CD4-positive, alpha-beta T cell treated with Interleukin-2 at 100 ng/mL for 4 hours (primary cell): ENCODE measurements at regions not wholly inside any gene's neighbourhood (a gene's known extent, or its start where the extent isn't known, plus 50 kb on each side); places are given as distances from the start of the nearest gene placed in this dataset.
"Not testable (repeated sequence)": the region's sequence is repeated elsewhere in the genome, so short reads cannot be mapped to it uniquely, and the experiment has no call there.

ENCODE experiments used
- DNase-seq: peaks from one replicate; pipeline ENCODE4 v3.0.0-alpha.2; 2020; ENCODE audit warnings: low spot score

- DNase-seq, result no peak
Measured at GRCh38 chr15:93943586-93943985, 287.8 kb upstream of the MCTP2 start.

- DNase-seq, result no peak
Measured at GRCh38 chr15:93942269-93942694, 289.1 kb upstream of the MCTP2 start.

DNA sequence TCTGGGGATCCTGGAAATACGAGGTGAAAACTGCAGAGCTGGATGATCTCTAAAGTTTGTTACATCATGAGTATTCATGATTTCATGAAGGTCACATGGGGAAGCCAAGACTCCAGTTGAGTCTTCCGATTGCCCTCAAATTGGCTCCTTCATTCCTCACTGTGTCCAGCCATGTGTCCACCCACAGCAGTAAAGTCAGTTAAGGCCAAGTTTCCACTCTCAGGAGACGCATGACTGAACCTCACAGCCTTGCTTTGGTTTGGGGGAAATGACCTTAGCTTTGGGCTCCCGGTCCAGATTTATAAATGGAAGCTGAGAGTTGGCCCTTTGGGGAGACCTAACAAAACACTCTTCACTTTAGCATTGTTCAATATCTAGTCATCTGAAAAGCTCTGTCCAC lies 289.7 kb upstream of the MCTP2 start:
- no peak for DNase-seq

GRCh38 chr15:93940226-93940625 lies 291.1 kb upstream of the MCTP2 start:
- no peak for DNase-seq

DNA sequence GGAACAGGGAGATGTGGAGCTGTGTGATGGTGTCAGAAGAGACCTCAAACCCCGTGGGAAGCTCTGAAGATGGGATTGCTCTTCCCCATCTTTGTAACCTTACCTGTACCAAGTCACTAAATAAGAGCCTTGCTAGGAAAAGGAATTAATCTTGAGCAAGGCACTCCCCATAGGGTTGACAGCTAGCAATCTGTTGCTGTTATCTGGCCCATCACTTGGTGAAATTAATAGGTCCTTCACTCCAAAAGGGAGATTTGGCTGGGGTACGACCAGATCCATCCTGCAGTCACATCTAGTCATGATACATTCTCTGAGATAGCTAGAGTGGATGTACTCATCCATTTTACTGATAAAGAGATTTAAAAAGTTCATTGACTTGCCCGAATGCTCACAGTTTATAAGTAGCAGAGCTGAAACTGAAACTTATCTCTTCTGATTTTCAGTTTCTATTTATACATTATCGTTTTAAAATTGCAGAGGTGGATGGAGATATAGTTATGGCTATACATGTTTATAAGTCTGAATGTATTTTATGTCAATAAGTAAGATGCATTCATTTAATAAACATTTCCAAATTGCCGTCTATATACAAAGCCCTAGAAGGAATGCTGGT lies 299.1 kb upstream of the MCTP2 start:
- DNase-seq, result no peak

- no peak for DNase-seq
Measured at GRCh38 chr15:93929375-93930094, 301.8 kb upstream of the MCTP2 start.

DNA sequence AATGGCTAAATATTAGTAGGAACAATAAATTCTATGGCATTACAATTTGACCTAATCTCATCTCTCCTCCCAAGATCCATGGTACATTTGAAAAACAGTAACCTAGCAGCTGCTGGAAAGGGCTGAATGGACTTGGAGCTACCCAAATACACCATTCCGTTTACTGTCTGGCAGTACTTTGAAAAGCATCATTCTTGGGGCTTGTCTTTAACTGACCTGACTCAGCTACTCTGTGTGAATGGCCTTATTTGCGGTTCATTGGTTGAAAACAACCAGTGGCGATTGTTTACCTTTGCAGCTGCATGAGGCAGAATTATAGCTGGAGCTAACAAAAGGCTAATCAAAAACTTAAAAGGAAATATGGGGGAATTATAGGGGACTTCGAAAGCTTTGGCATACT lies 311.2 kb upstream of the MCTP2 start:
- DNase-seq, result no peak

GRCh38 chr15:93918801-93919200 lies 312.6 kb upstream of the MCTP2 start:
- DNase-seq, result not testable (repeated sequence)

DNA sequence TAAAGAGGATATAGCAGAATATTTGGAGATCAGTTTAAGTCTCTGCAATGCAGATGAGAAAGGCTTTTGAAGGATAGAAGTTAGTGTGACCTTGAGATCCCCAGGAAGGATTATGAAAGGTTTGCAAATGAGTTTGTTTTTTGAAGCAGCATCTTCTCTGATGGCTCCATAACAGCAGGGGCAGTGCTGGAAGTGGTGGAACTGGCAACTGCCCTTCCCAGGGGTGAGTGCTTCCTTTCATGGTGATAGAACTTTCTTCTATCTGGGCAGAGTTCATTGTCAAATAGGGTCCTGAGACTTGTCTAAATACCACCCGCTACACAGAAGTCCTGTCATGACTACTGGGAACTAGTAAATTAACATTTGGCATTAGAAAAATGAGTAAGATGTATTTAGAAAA lies 314.2 kb upstream of the MCTP2 start:
- DNase-seq, result no peak

DNA sequence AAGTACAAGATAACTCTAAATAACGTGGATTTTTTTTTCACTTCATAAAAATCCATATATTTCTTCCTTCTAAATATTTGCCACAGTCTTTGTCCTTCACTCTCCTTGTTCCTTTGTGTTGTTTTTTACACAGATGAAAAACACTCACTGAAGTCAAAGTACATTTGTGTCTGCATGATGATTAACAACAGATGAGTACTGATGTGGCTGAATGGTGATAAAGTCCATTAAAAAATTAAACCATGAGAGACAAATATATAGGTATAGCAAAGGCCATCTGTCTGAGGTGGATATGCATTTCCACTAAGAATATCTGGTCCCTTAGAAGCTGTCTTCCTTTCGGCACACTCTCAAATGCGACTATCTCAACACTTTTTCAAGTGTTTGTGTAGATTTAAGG lies 317.5 kb upstream of the MCTP2 start:
- DNase-seq, result no peak

- DNase-seq, result no peak
Measured at GRCh38 chr15:93913310-93913709, 318.1 kb upstream of the MCTP2 start.

- DNase-seq, result no peak
Measured at GRCh38 chr15:93900476-93901400, 330.6 kb upstream of the MCTP2 start.

DNA sequence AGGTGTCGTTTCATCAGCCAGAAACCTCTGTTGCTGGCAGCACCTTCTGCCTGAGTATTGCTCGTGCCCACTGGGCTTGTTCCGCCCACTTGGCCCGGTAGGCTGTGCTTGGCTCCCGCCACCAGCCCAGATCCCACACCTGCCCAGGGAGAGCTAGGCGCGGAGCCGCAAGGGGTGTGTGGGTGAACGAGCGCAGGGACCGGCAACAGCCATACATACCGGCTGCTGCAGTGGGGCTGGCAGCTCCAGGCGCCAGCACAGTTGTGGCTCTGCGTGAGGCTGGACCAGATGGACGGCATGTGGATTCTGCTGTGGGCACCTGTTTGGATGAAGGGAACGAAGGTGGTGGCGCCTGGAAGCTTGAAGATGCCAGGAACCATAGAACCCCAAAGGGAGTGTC lies 331.5 kb upstream of the MCTP2 start:
- DNase-seq, result no peak

DNA sequence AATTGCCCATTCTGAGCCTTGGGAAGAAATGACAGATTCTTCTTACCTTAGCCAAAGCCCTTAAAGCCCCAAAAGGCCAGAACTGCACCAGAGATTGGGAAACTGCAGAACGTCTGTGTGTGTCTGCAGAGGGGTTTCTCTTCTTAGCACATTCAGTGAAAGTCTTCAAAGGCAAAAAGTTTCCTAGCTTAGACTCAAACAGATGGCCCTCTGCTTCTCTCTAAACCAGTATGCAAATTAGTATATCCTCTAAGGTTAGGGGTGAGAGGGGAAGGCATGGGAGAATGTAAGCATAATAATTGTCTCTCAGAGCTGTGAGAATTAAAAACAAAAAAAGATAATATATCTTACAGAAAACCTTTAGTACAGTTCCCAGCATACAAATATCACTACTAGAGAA lies 334.0 kb upstream of the MCTP2 start:
- DNase-seq, result no peak

DNA sequence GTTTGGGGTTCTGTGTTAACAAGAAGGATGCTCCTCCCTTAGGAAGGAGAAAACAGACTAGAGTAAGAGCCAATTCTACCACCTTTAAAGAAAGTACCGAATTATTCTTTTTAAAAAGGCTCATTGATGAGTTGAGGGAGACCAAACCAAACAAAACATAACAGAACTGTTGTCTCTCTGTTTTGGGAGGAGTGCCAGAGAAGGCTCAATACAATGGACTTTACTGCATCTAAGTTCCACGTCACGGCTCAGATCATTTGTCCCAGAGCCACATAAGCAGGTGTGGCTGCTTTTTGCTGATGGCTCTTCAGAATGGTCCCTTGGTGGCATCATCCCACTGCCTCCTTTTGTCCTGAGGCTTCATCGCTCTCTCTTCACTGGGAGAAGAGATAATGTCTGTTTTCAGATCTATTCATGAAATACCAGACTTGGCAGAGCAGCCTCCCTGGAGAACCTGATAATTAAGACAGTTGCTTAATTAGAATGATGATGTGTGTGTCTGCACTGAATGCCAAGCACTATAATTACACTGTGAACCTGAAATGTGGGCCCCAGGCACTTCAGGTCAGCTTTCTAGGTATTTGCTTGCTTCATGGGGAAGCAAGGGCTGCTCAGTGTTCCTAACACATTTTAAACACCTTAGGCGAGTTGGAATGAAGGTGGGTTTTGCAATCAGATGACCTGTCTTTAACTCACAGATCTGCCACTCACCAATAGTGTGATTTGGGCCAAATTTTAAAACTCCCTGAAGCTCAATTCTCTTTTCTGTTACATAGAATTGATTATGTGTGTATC lies 335.2 kb upstream of the MCTP2 start:
- no peak for DNase-seq

DNA sequence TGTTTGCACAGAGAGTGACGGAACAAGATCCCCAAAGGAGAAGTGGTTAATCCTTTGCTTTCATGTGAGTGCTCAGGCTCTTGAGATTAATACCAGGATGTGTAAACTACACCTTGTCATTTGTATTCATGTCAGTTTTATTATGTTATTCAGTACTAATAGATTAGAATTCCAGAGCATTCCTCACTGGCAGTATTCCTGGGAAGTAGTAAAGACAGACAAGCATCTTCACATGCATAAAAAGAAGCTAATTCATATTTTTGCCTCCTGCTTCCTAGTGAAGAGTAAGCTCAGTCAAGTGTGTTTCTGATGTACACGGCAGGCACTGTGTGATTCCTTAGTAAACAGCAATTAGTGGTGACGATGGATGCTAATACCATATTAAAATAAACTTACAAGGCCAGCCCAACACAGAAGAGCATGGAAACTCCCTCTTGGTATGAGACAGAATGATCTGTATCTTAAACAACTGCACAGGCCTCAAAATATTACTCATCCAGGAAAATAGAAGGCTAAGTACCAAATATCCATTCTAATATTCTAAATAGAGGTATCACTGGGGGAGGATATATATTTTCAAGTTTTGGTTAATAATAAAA lies 336.8 kb upstream of the MCTP2 start:
- DNase-seq, result no peak

DNA sequence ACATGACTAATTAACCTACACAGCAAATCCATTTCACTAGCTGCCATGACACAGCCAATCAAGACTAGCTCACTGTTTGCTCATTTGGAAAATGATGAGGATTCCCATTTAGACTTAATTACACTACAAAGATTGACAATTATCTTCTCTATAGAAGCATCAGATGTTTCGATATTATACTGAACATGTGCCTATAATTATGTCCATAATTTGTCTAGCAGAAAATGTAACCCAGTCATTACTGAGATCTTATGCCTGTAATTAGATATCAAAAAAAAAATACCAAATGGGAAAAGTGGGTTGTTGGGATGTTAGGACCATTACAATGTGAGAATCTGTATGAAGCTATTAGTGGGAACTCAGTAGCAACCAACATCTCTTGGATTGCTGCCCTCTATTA lies 344.2 kb upstream of the MCTP2 start:
- no peak for DNase-seq

GRCh38 chr15:93882779-93883178 lies 348.6 kb upstream of the MCTP2 start:
- DNase-seq, result no peak

DNA sequence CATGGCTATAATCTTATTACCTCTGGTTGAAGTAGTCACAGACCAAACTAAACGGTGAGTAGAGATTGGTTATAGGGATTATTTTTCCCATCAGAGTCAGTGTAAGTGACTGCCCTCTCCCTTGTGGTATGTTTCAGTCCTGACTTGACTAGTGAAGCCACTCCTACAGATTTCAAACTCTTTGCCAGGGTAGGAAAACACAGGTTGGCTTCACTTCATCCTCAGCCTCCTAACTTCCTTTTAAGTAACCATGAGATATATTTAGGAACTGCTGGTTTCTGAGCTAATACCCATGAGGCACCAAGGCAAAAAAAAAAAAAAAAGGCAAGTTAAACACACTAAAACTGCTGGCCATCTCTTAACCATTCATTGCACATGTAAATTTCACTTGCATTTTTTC lies 349.2 kb upstream of the MCTP2 start:
- no peak for DNase-seq

- no peak for DNase-seq
Measured at GRCh38 chr15:93881310-93881709, 350.1 kb upstream of the MCTP2 start.

DNA sequence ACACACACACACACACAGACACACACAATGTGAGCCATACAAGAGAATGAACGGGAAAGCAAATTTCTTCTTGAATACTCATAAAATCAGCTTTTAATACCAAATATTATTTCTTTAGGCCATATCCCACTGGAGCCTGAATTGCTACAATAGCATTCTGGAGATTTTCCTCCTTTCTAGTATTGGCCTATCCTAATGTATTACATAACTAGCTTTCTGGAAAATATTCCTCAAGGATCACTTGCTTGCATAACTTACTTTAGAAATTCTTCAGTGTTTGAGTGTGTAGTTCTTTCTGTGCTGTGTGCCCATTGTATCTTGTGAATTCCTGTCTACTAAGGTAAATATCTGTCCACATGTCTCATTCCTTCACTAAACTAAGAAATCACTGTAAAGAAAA lies 351.0 kb upstream of the MCTP2 start:
- no peak for DNase-seq

GRCh38 chr15:93870583-93870982 lies 360.8 kb upstream of the MCTP2 start:
- DNase-seq, result no peak
